Erythroblast (primary cell): ENCODE measurements at regions not wholly inside any gene's neighbourhood (a gene's known extent, or its start where the extent isn't known, plus 50 kb on each side); places are given as distances from the start of the nearest gene placed in this dataset.

Source experiments
- GATA1 ChIP-seq: IDR thresholded peaks from 2 replicates; pipeline ENCODE4 v1.6.1; 2011; ENCODE audit warnings: low read depth, mild to moderate bottlenecking, control low read depth, low read length, moderate library complexity
- POLR2A ChIP-seq: IDR thresholded peaks from 2 replicates; pipeline ENCODE4 v1.6.1; 2011; ENCODE audit warnings: mild to moderate bottlenecking, low read length

GRCh38 chr6:11482616-11483015 lies 54.9 kb upstream of the TMEM170B start:
- TF ChIP-seq POLR2A (no peak), GATA1 (no peak)
